GM18511 (cell line): ENCODE measurements at regions not wholly inside any gene's neighbourhood (a gene's known extent, or its start where the extent isn't known, plus 50 kb on each side); places are given as distances from the start of the nearest gene placed in this dataset.
"Not testable (repeated sequence)": the region's sequence is repeated elsewhere in the genome, so short reads cannot be mapped to it uniquely, and the experiment has no call there.

Experiments
- ATAC-seq: cut with Tn5 transposase; IDR thresholded peaks from one replicate; pipeline ENCODE4 v1.9.1; 2021; ENCODE audit warnings: mild to moderate bottlenecking, moderate library complexity; ENCODE audit not compliant: unreplicated experiment

DNA sequence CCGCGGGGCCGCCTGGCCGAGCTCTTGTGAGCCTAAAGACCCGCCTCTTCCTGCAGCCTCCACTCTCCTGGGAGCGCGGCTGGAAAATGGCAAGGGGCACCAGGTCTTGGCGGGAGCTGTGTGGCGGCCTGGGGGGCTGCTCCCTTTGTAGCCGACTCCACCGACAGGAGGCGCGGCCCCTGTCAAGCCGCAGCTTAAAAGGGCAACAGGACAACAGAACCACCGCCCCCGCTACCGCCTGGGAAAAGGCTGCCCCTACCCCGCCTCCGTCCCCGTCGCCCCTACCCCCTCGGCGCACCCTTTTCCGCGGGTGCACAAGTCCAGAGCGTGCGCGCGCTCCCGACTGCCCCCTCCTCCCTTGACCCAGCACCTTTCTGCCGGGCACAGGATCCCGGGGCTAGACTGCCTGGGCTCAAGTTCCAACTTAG lies 60.3 kb downstream of the GOLGA8K start:
- not testable (repeated sequence) for ATAC-seq

DNA sequence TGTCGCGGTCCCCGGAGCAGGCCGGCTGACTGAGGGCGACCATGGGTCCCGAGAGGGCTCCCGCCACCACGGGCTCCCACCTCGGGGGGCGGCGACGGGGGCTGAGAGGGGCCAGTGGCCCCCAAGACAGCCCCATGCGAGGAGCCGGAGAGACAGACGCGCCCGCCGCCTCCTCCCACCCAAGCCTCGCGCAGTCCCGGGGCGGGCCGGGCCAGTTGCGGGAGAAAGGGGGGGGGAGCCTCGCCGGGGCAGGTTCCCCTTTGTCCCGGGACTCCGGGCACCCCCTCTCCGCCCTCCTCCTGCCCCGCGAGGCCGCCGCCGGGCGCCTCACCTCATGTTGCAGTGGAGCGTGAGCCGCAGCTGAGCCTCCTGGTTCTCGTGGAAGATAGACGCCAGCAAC lies 60.8 kb downstream of the GOLGA8K start:
- ATAC-seq, result not testable (repeated sequence)

DNA sequence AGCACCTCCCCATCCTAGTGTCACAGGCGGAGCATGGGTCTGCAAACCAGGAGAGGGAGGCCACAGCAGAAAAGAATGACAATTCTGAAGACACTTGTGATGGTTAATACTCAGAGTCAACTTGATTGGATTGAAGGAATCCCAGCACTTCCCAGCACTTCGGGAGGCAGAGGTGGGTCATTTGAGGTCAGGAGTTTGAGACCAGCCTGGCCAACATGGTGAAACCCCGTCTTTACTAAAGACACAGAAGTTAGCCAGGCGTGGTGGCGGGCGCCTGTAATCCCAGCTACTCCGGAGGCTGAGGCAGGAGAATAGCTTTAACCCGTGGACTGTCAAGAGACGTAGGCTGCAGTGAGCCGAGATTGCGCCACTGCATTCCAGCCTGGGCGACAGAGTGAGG lies 61.6 kb downstream of the GOLGA8K start:
- not testable (repeated sequence) for ATAC-seq

DNA sequence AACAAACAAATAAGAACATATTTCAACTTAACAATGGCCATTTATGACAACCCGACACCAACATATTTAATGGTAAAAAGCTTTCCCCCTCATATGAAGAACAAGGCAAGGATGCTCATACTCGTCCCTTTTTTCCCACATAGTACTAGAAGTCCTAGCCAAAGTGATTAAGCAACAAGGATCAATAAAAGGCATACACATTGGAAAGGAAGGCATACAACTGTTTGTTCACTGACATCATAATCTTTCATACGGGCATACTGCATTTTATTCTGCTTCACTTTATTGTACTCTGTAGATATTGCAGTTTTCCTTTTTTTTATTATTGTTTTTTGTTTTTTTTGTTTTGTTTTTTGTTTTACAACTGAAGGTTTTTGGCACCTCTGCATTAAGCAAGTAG lies 66.3 kb downstream of the GOLGA8K start:
- ATAC-seq, result not testable (repeated sequence)

DNA sequence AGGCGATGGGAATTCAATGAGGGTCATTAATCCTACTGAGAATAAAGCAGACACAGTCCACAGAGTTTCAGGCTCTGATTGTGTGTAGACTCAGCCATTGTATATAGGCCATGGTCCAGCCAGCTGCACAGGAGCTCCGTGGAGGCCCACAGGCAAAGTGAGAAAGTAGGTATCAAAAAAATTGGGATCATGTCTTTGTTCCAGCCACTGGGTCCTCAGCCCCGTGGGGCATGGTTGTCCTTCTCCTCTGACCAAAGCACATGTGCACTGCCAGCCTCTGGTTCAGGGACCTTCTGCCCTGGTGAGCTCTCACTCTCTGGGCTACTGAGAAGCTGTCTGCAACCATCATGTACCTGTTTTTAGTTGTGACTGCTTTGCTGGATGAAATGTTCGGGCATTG lies 79.7 kb downstream of the GOLGA8K start:
- not testable (repeated sequence) for ATAC-seq

DNA sequence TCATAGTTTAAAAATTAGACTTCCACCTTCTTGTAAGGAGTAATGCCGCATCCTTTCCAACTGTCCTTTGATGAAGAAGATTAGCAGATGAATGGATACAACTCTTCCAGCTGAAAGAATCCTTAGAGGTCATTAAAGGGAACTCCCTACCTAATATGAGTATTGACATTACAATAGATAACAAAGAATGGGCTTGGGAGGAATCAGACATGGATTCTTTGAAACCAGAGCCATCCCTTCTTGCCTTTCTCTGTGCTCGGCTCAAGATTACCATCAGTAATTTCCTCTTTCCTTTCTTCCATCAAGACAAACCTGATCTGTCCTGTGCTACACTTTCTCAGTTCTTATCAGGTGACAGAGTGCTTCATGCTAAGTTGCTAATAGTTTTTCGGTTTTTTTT lies 83.8 kb downstream of the GOLGA8K start:
- not testable (repeated sequence) for ATAC-seq

DNA sequence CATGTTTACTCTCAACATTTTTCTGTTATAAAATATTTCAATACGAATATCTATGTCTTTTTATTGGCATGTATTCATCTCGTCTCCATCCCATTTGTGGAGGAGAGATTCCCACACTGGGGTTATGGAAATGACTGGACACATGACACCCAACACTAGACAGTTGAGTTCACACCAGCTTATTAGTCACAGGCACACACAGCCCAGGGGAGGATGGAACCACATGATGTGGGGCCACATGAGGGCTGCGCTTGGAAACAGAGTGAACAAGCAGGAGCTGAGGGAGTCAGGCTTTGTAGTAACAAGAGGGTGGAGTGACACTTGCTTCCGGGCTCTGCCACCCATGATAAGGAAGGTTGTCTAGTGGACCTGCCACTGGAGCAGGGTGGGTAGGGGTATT lies 86.6 kb downstream of the GOLGA8K start:
- not testable (repeated sequence) for ATAC-seq

DNA sequence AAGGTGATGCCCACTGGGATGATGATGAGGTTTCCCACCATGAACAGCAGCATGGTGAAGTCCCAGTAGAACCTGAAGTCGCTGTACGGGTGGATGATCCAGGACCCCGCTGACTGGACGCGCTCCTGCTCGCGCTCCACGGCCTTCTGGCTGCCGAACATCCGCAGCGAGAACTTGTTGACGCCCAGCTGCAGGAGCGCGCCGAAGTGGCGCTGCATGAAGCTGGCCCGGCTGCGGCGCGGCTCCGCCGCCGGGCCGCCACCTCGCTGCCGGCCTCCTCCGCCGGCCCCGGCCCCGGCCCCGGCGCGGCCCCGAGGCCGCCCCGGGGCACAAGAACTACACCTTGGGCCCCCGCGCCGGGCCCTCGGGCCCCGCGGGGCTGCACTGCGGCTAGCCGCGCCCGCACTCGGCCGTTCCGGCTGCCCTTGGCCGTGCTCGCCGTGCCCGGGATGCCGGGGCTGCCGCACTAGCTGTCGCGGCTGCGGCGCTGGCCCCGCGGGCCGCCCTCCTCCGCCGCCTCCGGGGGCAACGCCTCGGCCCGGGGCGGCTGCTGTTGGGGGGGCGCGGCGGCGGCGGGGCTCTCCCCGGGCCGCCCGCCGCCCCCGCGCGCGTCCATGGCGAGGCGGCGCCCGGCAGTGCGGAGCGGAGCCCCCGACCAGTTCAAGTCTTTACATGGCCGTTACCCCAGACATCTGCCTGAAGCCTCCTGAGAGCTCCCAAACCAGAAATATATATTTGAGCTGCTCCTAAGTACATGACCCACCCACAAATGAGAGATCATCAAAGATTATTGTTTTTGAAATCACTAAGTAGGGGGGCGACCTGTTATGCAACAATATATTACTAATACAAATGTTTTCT lies 87.8 kb downstream of the GOLGA8K start:
- not testable (repeated sequence) for ATAC-seq

DNA sequence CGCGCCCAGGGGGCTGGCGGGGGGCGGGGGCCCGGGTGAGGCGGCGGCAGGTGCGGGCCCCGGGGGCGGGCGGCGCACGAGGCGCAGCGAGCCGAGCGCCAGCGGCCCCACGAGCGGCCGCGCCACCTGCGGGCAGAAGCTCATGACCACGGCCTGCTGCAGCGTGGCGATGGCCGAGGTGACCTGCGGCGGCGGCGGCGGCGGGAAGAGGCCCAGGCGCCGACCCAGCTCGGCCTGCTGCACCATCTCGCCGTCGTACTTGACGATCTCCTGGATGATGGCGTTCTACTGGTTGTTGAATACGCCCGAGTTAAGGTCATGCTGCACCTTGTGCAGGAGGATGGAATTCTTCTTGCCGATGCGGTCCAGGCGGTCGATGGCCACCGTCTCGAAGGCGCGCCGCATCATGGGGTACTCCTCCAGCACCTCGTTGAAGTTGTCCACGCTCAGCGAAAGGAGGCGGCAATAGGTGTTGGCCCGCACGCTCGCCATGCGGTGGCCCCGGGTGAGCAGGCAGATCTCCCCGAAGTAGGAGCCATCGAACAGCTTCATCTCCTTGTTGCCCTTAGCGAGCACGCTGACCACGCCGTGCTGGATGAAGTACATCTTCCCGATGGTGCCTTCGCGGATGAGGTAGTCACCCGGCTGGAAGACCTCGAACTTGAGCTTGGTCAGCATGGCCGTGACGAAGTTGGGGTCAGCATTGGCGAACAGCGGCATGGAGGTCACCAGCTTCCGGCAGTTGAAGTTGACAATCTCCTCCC lies 89.5 kb downstream of the GOLGA8K start:
- not testable (repeated sequence) for ATAC-seq

DNA sequence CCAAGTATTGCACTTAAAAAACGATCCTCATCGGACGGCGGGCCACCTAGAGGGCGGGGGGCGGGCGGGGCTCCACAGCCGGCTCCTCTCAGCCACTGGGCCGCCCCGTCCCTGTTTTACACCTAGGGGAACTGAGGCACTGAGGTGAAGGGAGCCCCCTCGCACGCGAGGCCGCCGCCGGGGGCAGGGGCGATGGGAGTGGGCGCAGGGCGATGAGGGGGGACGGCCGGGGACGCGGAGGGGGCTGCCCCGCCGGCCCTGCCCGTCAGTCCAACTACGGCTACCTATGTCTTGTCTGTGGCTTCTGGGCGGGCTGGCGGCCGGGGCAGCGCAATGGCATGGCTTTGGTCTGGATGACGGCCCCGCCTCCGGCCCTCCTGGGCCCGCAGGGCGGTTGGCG lies 90.4 kb downstream of the GOLGA8K start:
- ATAC-seq, result not testable (repeated sequence)

DNA sequence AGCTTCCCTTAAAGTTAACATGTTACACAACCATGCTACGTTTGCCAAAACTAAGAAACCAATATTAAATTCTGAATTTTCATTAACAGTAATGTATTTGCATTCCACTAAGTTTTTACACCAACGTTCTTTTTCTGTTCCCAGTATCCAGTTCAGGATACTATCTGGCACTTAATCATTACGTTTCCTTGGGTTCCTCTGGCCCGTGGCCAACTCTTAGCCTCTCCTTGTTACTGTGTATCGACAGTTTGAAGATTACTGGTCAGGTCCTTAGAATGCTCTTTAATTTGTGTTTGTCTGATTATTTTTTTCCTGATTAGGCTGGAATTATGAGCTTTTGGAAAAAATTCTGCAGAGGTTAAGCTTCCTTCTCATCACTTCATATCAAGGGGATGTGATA lies 95.5 kb downstream of the GOLGA8K start:
- ATAC-seq, result not testable (repeated sequence)

DNA sequence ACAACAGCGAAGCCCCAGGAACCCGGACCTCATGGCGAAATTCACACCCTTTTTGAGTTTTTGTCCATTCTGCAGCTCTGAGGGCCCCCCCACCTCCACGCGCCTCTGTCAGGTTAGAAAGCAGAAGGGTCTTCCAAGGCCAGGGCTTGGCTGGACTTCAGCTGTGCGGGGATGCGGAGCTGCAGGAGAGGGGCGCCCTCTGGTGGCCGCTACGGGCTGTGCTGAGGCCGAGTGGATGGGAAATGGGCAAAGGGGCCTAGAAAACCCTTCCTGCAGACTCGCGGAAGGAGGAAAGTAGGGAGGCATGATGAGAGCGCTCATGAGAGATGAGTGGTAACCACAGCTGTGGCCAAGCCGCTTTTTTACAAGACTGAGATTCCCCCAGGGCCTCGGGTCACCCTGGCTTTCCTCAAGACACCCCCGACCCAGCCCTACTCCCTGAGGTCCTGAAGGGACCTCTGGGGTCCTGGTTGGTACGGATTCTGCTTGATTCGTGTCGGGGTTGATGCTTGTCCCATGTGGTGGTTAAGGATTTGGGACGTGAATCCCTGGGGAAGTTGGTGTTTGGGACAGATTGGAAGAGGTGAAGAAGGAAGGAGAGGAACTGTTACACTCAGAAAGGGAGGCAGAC lies 126.8 kb downstream of the GOLGA8K start:
- ATAC-seq, result peak; percentile 75

DNA sequence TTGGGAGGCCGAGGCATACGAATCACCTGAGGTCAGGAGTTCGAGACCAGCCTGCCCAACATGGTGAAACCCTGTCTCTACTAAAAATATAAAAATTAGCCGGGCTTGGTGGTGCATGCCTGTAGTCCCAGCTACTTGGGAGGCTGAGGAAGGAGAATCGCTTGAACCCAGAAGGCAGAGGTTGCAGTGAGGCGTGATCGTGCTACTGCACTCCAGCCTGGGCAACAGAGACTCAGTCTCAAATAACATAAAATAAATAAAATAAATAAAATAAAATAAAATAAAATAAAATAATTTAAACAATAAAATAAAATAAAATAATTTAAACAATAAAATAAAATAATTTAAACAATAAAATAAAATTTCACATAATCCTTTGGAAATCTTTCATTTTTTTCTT lies 149.1 kb downstream of the GOLGA8K start:
- not testable (repeated sequence) for ATAC-seq

DNA sequence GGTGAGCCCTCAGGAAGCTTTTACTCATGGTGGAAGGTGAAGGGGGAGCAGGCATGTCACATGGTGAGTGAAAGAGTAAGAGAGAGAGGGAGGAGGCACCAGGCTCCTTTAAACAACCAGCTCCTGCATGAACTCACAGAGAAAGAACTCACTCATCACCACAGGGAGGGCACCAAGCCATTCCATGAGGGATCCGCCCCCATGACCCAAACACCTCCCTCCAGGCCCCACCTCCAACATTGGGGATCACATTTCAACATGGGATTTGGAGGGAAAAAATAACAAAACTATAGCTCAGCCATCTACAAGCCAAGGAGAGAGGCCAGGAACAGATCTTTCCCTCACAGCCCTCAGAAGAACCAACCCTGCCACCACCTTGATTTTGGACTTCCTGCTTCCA lies 153.9 kb downstream of the GOLGA8K start:
- not testable (repeated sequence) for ATAC-seq

DNA sequence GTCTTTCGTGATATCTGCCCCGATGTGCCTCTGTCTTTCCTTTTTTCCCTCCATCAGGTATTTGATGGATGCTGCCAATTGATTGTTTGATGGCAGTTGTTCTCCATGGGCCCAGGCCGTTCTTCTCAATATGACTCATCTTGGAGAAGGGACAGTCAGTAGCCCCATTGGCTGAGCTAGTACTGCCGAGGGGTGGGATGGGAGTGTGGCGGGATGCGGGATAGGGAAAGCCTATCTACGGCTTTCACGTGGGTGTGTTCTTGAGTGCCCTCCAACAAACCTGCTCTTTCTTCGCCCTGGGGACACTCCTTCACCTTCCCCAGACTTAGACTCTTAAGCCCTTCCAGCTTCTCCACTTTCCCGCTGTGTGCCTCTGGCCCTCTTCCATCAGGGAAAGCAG lies 159.4 kb downstream of the GOLGA8K start:
- ATAC-seq, result not testable (repeated sequence)

DNA sequence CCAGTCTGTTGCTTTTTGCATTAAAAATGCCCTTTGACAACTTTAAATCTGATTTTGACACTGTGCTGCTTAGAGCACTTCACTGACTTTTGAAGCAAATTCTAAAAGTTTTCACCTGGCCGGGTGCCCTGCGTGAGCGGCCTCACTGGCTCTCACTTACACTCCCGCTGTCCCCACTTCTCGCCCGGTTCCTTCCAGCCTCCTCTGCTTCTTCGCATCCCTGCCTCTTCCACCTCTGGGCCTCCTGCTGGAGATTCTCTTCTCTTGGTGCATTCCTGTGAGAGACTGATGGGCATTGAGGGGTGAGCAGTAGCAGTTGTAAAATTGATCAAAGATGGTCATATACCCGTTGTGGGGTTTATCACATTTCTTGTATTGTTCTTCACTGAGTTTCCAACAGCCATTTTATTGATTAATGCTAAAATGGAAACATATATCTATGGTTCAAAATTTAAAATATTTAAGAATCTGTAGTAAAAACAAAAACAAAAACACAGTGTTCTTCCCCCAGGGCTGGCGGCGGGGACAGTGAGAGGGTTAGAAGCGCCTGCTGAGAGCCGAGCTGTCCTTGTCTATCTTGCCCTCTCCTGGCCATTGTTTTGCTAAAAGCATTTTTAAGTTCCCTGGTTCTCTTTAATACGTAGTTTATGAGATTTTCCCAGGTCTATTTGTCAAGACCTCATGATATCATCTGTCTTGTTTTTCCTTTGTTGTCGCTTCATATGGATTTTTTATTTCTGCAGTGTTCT lies 160.1 kb downstream of the GOLGA8K start:
- ATAC-seq, result not testable (repeated sequence)

DNA sequence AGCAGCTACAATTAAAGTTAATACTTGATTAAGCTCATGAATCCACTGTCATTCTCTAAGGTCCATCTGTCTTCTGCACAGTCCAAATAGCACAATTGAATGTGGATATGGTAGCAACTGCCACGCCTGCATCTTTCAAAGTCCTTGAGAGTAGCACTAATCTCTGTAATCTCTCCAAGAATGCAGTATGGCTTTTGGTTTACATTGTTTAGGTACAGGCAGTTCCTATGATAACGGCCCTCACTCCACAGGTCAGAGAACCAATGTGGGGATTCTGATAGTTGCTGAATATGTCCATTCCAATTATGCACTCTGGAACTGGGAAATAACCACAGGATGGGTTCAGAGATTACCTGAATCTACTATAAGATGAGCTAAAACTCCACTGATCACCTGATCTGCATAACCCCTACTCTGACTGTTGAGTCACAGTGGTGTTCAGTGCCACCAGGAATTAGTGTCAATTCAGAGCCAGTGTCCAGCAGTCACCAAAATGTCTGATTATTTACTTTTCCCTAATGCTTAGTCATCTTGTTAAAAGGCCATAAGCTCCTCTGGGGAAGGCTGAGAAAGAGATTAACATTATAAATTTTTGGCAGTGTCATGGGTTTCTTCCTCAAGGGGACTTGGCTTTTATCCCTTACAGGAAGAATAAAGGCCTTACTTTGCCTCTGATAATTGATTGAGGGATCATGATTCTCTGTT lies 175.5 kb downstream of the GOLGA8K start:
- not testable (repeated sequence) for ATAC-seq

DNA sequence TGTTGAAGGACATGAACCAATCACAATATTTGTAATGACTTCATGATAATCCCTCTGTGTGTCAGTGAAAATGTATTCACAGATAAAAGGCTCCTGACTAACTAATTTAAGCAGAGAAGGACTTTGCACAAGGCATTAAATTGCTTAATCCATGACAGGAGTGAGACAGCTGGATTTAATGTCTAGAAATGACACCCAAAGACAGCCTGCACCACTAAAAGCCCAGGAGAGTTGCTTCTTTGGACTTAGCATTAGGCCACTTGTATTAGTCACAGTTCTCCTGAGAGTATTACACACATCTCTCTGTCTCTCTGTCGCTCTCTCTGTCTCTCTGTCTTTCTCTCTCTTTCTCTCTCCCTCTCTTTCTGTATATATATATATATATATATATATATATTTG lies 180.4 kb downstream of the GOLGA8K start:
- no peak for ATAC-seq
